GM13977 (cell line): ENCODE measurements at regions not wholly inside any gene's neighbourhood (a gene's known extent, or its start where the extent isn't known, plus 50 kb on each side); places are given as distances from the start of the nearest gene placed in this dataset.

ENCODE experiments used
- DNase-seq: peaks from one replicate; pipeline ENCODE4 v3.0.0; 2012; ENCODE audit warnings: low spot score
- CTCF ChIP-seq: IDR thresholded peaks from 2 replicates; pipeline ENCODE4 v1.5.1; 2012; ENCODE audit warnings: mild to moderate bottlenecking, control low read depth; ENCODE audit not compliant: insufficient read depth; ENCODE audit errors: extremely low read depth, missing control alignments
- in situ Hi-C: fragments of 300-500 bp; cut with MboI; formaldehyde crosslinking; loops from one replicate; pipeline ENCODE4 v1.12.0; 2022; ENCODE audit warnings: low sequenced_read_pairs, low pct_unique_long_range_greater_than_20kb, mixed read lengths, inconsistent platforms; ENCODE audit not compliant: unreplicated experiment

- TF ChIP-seq CTCF = no peak
- in situ Hi-C loops = no loop called here
- no peak for DNase-seq
These were observed 71.0 kb upstream of the MYCN start for GRCh38 chr2:15869396-15869795.

GRCh38 chr2:15869871-15870270, 70.5 kb upstream of the MYCN start:
- TF ChIP-seq CTCF = no peak
- no peak for DNase-seq
- in situ Hi-C loops = no loop called here

GRCh38 chr2:15870565-15870964, 69.8 kb upstream of the MYCN start:
- DNase-seq = no peak
- in situ Hi-C loops = no loop called here
- TF ChIP-seq CTCF = no peak

GRCh38 chr2:15871239-15871783, 69.0 kb upstream of the MYCN start:
- no peak for TF ChIP-seq CTCF
- in situ Hi-C loops = no loop called here
- DNase-seq = no peak

- in situ Hi-C loops = no loop called here
- no peak for DNase-seq
- TF ChIP-seq CTCF = no peak
These were observed 67.5 kb upstream of the MYCN start for GRCh38 chr2:15872854-15873253.

GRCh38 chr2:15874321-15874720, 66.0 kb upstream of the MYCN start:
- DNase-seq = no peak
- no peak for TF ChIP-seq CTCF
- in situ Hi-C loops = no loop called here
